Endothelial cell of umbilical vein (primary cell): ENCODE measurements at regions not wholly inside any gene's neighbourhood (a gene's known extent, or its start where the extent isn't known, plus 50 kb on each side); places are given as distances from the start of the nearest gene placed in this dataset.

Experiments used
- BruUV-seq: library from RNA; stranded (reverse); fragments of 400-500 nt; replicated peaks from 2 replicates; lab custom pipeline; 2021; lab: Mats Ljungman, UMichigan
- CTCF ChIA-PET: fragments of 300-600, 350-600 bp; sonication (Branson Sonifier 250); formaldehyde crosslinking; loops from one replicate; lab custom pipeline; 2021; ENCODE audit warnings: antibody characterized with exemption, inconsistent platforms; lab: Charles Lee
- POLR2A ChIA-PET: fragments of 300-600, 350-600 bp; sonication (Branson Sonifier 250); formaldehyde crosslinking; loops from one replicate; lab custom pipeline; 2021; ENCODE audit warnings: antibody characterized with exemption, inconsistent platforms; lab: Charles Lee
- DNase-seq: peaks from one replicate; pipeline ENCODE4 v3.0.0-alpha.2; 2011; ENCODE audit warnings: low read depth, low spot score
- FAIRE-seq: peaks from 2 replicates; lab custom pipeline; 2011; peaks lifted over from hg19 to GRCh38; lab: Jason Lieb, UNC
- H2AFZ ChIP-seq: 2 replicates; pipeline ENCODE4 v1.6.0; 2012; ENCODE audit warnings: low read depth, low read length, control low read depth, inconsistent platforms
- H3K27ac ChIP-seq: 2 replicates; pipeline ENCODE4 v1.5.1; 2011; ENCODE audit warnings: low read depth, mild to moderate bottlenecking, control low read depth, low read length, moderate library complexity; ENCODE audit not compliant: insufficient read depth
- H3K27me3 ChIP-seq, 2 experiments: 2 replicates each; pipeline versions ENCODE4 v1.6.0 to v1.6.1; 2011; ENCODE audit warnings: low read length in 2 of 2, mixed read lengths in 1 of 2; ENCODE audit not compliant: control insufficient read depth in 2 of 2, insufficient read depth in 2 of 2
- H3K36me3 ChIP-seq, 2 experiments: 2 replicates in 1 of 2; 3 replicates in 1 of 2; pipeline ENCODE4 v1.5.1; 2011; ENCODE audit warnings: low read length in 2 of 2, mild to moderate bottlenecking in 1 of 2, moderate library complexity in 1 of 2; ENCODE audit not compliant: control insufficient read depth in 2 of 2, insufficient read depth in 2 of 2; ENCODE audit errors: extremely low read depth in 1 of 2
- H3K4me1 ChIP-seq: 3 replicates; pipeline ENCODE4 v1.5.1; 2011; ENCODE audit warnings: mild to moderate bottlenecking, low read length; ENCODE audit not compliant: control insufficient read depth, insufficient read depth; ENCODE audit errors: extremely low read depth
- H3K4me2 ChIP-seq: 2 replicates; pipeline ENCODE4 v1.6.1; 2011; ENCODE audit warnings: low read length, control low read depth, mixed read lengths; ENCODE audit not compliant: insufficient read depth
- H3K4me3 ChIP-seq, 3 experiments: fragments of 200-600 bp in 1 of 3; sonication (generic), shearing (Covaris generic) in 1 of 3; replicated peaks in 1 of 3; 2 replicates each; pipeline ENCODE4 v1.5.1; 2011 to 2016; ENCODE audit warnings: control low read depth in 3 of 3, low read length in 3 of 3, mild to moderate bottlenecking in 2 of 3, inconsistent platforms in 1 of 3, low read depth in 1 of 3, moderate library complexity in 1 of 3; ENCODE audit not compliant: insufficient read depth in 1 of 3
- H3K79me2 ChIP-seq: 2 replicates; pipeline ENCODE4 v1.6.0; 2012; ENCODE audit warnings: low read length, inconsistent platforms; ENCODE audit not compliant: control insufficient read depth, insufficient read depth
- H3K9ac ChIP-seq: replicated peaks from 2 replicates; pipeline ENCODE3; 2011; ENCODE audit warnings: low read length, control low read depth; ENCODE audit not compliant: insufficient read depth; ENCODE audit errors: extremely low read depth
- H3K9me1 ChIP-seq: replicated peaks from 3 replicates; pipeline ENCODE4 v1.6.0; 2011; ENCODE audit warnings: mild to moderate bottlenecking, low read length; ENCODE audit not compliant: control insufficient read depth, insufficient read depth; ENCODE audit errors: extremely low read depth
- H3K9me3 ChIP-seq: replicated peaks from 2 replicates; pipeline ENCODE4 v1.5.1; 2012; ENCODE audit warnings: low read length, inconsistent platforms; ENCODE audit not compliant: control insufficient read depth, insufficient read depth
- H4K20me1 ChIP-seq: replicated peaks from 2 replicates; pipeline ENCODE3; 2011; ENCODE audit warnings: mild to moderate bottlenecking, low read length; ENCODE audit not compliant: control insufficient read depth, insufficient read depth; ENCODE audit errors: extremely low read depth
- EZH2 ChIP-seq: IDR thresholded peaks from 2 replicates; pipeline ENCODE4 v1.6.1; 2012; ENCODE audit warnings: borderline replicate concordance, low read depth, mild to moderate bottlenecking, moderate library complexity, low read length, inconsistent platforms; ENCODE audit not compliant: severe bottlenecking
- FOS ChIP-seq: IDR thresholded peaks from 2 replicates; pipeline ENCODE4 v1.6.1; 2011; ENCODE audit warnings: mild to moderate bottlenecking, low read length, moderate library complexity, borderline replicate concordance; ENCODE audit not compliant: insufficient read depth
- GATA2 ChIP-seq: IDR thresholded peaks from 2 replicates; pipeline ENCODE4 v1.7.0; 2011; ENCODE audit warnings: low read depth, mild to moderate bottlenecking, moderate library complexity, mixed read lengths, low read length; ENCODE audit not compliant: insufficient read length, insufficient read depth
- JUN ChIP-seq: IDR thresholded peaks from 2 replicates; pipeline ENCODE4 v1.6.1; 2011; ENCODE audit warnings: borderline replicate concordance, low read depth; ENCODE audit not compliant: insufficient read length, insufficient read depth
- MYC ChIP-seq: IDR thresholded peaks from one replicate; pipeline ENCODE4 v1.6.1; 2011; ENCODE audit warnings: mild to moderate bottlenecking, low read depth, low read length
- POLR2A ChIP-seq: IDR thresholded peaks from 2 replicates; pipeline ENCODE4 v1.6.1; 2012; ENCODE audit warnings: low read depth, mild to moderate bottlenecking, control low read depth, low read length
- POLR2AphosphoS5 ChIP-seq: IDR thresholded peaks from 2 replicates; pipeline ENCODE4 v1.6.1; 2012; ENCODE audit warnings: low read depth, mild to moderate bottlenecking, control low read depth, low read length, moderate library complexity; ENCODE audit not compliant: insufficient read depth
- dilution Hi-C: fragments of 300-500 bp; cut with MboI; formaldehyde crosslinking; loops from one replicate; pipeline ENCODE4 v1.15.0; 2019; ENCODE audit warnings: low sequenced_read_pairs; ENCODE audit not compliant: extremely low pct_ligation_motif_present
- intact Hi-C: fragments of 100-400 bp; cut with micrococcal nuclease; formaldehyde crosslinking; loops from one replicate; pipeline ENCODE4 v1.10.0; 2022
- TF ChIP-seq, protein P1 (sequence below), 2 donors: IDR thresholded peaks; 1 replicate in 1 of 2; 2 replicates in 1 of 2; pipeline ENCODE4 v1.5.1; 2011; ENCODE audit warnings: low read length in 2 of 2, mild to moderate bottlenecking in 2 of 2, moderate library complexity in 2 of 2, control low read depth in 1 of 2, inconsistent platforms in 1 of 2, low read depth in 1 of 2; ENCODE audit not compliant: insufficient read depth in 1 of 2; ENCODE audit errors: extremely low read depth in 1 of 2
- TF ChIP-seq, protein P2 (sequence below): IDR thresholded peaks from 2 replicates; pipeline ENCODE4 v1.6.1; 2011; ENCODE audit not compliant: insufficient read depth, insufficient read length

- Histone ChIP-seq H3K27ac (no peak overlapping the region), H2AFZ (no peak overlapping the region), H3K9me3 (no peaks in the 10 kb centered on the region), H3K4me2 (no peak overlapping the region), H4K20me1 (no peaks in the 10 kb centered on the region), H3K9ac (no peak overlapping the region), H3K4me1 (no peaks in the 10 kb centered on the region), H3K9me1 (no peaks in the 10 kb centered on the region), H3K4me3 (no peak overlapping the region), H3K79me2 (no peaks in the 10 kb centered on the region), H3K27me3 (no peaks in the 10 kb centered on the region), H3K36me3 (no peaks in the 10 kb centered on the region)
- dilution Hi-C loops (no loop called here), intact Hi-C loops (no loop called here)
- ChIA-PET CTCF (no interaction called here), POLR2A (no interaction called here)
- FAIRE-seq (no peak), DNase-seq (no peak)
- BruUV-seq: no TSS peak
- TF ChIP-seq MYC (no peak), FOS (no peak), GATA2 (no peak)
- TF ChIP-seq, protein P1, sequence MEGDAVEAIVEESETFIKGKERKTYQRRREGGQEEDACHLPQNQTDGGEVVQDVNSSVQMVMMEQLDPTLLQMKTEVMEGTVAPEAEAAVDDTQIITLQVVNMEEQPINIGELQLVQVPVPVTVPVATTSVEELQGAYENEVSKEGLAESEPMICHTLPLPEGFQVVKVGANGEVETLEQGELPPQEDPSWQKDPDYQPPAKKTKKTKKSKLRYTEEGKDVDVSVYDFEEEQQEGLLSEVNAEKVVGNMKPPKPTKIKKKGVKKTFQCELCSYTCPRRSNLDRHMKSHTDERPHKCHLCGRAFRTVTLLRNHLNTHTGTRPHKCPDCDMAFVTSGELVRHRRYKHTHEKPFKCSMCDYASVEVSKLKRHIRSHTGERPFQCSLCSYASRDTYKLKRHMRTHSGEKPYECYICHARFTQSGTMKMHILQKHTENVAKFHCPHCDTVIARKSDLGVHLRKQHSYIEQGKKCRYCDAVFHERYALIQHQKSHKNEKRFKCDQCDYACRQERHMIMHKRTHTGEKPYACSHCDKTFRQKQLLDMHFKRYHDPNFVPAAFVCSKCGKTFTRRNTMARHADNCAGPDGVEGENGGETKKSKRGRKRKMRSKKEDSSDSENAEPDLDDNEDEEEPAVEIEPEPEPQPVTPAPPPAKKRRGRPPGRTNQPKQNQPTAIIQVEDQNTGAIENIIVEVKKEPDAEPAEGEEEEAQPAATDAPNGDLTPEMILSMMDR (IDR thresholded peaks at IDR 0.05; ENCODE audit: extremely low read depth in 1 of 2, insufficient read depth in 1 of 2, low read depth in 1 of 2, low read length in 2 of 2): no peak
Observed at GRCh38 chr6:100998111-100998510, 117.0 kb upstream of the ASCC3 start.

DNA sequence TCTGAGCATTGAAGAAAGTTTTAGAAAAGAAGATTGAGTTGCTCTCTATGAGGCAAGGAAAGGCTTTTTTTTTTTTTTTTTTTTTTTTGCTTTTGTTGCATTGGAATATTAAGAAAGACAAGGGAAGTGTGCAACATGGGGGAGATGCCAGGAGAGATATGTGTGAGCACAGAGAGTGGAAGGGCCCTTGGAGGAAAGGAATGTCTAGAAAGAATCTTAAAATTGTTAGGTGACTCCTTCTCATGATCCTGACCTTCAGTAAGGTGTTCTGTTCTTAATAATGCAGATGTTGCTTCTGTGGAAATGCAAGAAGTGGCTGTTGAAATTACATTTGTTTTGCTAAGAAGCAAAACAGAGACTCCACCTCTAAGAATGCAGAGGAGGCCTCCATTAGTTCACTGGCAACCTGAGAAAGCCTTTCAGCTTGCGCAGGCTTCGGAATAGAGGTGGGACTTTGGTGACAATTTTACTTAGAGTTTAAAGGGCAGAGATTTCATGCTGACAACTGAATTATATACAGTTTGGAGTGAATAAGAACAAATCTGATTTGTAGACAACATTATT, 118.0 kb upstream of the ASCC3 start:
- Histone ChIP-seq H3K36me3 (no peaks in the 10 kb centered on the region), H3K9me1 (no peaks in the 10 kb centered on the region), H3K27ac (no peak overlapping the region), H2AFZ (no peak overlapping the region), H3K9ac (no peak overlapping the region), H3K27me3 (no peaks in the 10 kb centered on the region), H3K4me3 (no peak overlapping the region), H4K20me1 (no peaks in the 10 kb centered on the region), H3K79me2 (no peaks in the 10 kb centered on the region), H3K4me2 (no peak overlapping the region), H3K9me3 (no peaks in the 10 kb centered on the region), H3K4me1 (no peaks in the 10 kb centered on the region)
- ChIA-PET POLR2A (no interaction called here), CTCF (no interaction called here)
- dilution Hi-C loops (no loop called here), intact Hi-C loops (no loop called here)
- BruUV-seq: no TSS peak
- DNase-seq: no peak
- TF ChIP-seq, protein P1 (IDR thresholded peaks at IDR 0.05; ENCODE audit: extremely low read depth in 1 of 2, insufficient read depth in 1 of 2, low read depth in 1 of 2, low read length in 2 of 2): no peak
- TF ChIP-seq EZH2 (no peak), JUN (no peak), FOS (no peak), MYC (no peak), POLR2AphosphoS5 (no peak), POLR2A (no peak)
- TF ChIP-seq, protein P2, sequence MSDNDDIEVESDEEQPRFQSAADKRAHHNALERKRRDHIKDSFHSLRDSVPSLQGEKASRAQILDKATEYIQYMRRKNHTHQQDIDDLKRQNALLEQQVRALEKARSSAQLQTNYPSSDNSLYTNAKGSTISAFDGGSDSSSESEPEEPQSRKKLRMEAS: no peak
- no peak for FAIRE-seq
